Body of pancreas (tissue), 4 donors: ENCODE measurements at regions not wholly inside any gene's neighbourhood (a gene's known extent, or its start where the extent isn't known, plus 50 kb on each side); places are given as distances from the start of the nearest gene placed in this dataset.

Source experiments
- POLR2A ChIP-seq, 3 donors: fragments of 450-650 bp; IDR thresholded peaks; one replicate each; pipeline ENCODE4 v1.6.1; 2016; ENCODE audit warnings: antibody characterized with exemption in 3 of 3, mild to moderate bottlenecking in 2 of 3
- TF ChIP-seq, protein P1 (sequence below), 7 experiments: fragments of 450-650 bp in 4 of 7; fragments of 200-600 bp in 3 of 7; sonication (generic) in 3 of 7; IDR thresholded peaks; one replicate each; pipeline ENCODE4 v1.5.1; 2016 to 2019; ENCODE audit warnings: antibody characterized with exemption in 7 of 7

DNA sequence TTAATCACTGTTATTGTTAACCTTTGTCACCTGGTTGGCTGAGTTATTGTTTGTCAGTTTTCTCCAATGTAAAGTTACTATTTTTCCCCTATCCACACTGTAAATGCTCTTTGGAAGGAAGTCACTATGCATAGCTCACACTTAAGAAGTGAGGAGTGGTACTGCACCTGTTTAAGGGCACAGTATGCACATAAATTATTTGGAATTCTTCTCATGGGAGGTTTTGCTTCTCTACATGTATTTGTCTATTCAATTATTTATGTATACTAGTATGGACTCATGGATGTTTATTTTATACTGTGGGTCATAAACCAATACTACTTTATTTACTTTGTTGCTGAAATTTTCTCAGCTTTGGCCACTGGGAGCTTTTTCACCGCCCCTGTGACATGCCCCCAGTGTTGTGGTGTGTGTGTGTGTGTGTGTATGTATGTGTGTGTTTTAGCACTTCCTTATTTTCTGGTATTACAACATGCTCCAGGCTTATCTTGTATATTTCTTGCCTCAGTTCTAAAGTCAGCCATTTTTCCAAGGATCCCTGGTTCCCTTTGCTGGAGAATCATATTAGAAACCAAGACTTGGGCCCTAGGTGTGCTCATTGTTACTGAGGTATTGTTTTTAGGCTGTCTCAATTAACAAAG lies 290.5 kb downstream of the KBTBD8 start:
- no peak for TF ChIP-seq POLR2A (IDR thresholded peaks at IDR 0.05)
- TF ChIP-seq, protein P1, sequence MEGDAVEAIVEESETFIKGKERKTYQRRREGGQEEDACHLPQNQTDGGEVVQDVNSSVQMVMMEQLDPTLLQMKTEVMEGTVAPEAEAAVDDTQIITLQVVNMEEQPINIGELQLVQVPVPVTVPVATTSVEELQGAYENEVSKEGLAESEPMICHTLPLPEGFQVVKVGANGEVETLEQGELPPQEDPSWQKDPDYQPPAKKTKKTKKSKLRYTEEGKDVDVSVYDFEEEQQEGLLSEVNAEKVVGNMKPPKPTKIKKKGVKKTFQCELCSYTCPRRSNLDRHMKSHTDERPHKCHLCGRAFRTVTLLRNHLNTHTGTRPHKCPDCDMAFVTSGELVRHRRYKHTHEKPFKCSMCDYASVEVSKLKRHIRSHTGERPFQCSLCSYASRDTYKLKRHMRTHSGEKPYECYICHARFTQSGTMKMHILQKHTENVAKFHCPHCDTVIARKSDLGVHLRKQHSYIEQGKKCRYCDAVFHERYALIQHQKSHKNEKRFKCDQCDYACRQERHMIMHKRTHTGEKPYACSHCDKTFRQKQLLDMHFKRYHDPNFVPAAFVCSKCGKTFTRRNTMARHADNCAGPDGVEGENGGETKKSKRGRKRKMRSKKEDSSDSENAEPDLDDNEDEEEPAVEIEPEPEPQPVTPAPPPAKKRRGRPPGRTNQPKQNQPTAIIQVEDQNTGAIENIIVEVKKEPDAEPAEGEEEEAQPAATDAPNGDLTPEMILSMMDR (IDR thresholded peaks at IDR 0.05), result no peak
